GM12878 (cell line): ENCODE measurements at regions not wholly inside any gene's neighbourhood (a gene's known extent, or its start where the extent isn't known, plus 50 kb on each side); places are given as distances from the start of the nearest gene placed in this dataset.

Experiments used
- ATAC-seq: fragments of 200-7000 bp; cut with Tn5 transposase; 3 replicates; pipeline ENCODE4 v1.9.1; 2020; ENCODE audit warnings: mild to moderate bottlenecking, moderate library complexity
- BruUV-seq: library from RNA; stranded (reverse); fragments of 400-500 nt; replicated peaks from 2 replicates; lab custom pipeline; 2021; lab: Mats Ljungman, UMichigan
- CTCF ChIA-PET: fragments of 300-600 bp; sonication (Branson Sonifier 250); formaldehyde crosslinking; extraction: SDS; loops from one replicate; lab custom pipeline; 2021; ENCODE audit warnings: inconsistent platforms; lab: Yijun Ruan, JAX
- POLR2A ChIA-PET: fragments of 350-600 bp; formaldehyde crosslinking; extraction: SDS; loops from one replicate; lab custom pipeline; 2021; ENCODE audit warnings: inconsistent platforms; lab: Charles Lee
- RAD21 ChIA-PET: fragments of 300-600 bp; sonication (Branson Sonifier 250); formaldehyde crosslinking; loops from one replicate; lab custom pipeline; 2023; ENCODE audit warnings: antibody characterized with exemption; ENCODE audit not compliant: unreplicated experiment; lab: Charles Lee
- SMC1A ChIA-PET: fragments of 300-600 bp; sonication (Branson Sonifier 250); formaldehyde crosslinking; loops from one replicate; lab custom pipeline; 2023; ENCODE audit not compliant: unreplicated experiment, uncharacterized antibody; lab: Charles Lee
- DNase-seq: peaks from one replicate; pipeline ENCODE4 v3.0.0-alpha.2; 2011; ENCODE audit warnings: low read depth, low spot score
- FAIRE-seq: peaks from 3 replicates; lab custom pipeline; 2011; peaks lifted over from hg19 to GRCh38; lab: Jason Lieb, UNC
- H2AFZ ChIP-seq: 2 replicates; pipeline ENCODE4 v1.6.0; 2011; ENCODE audit warnings: low read depth, low read length, control low read depth; ENCODE audit not compliant: control insufficient read depth
- H3K27ac ChIP-seq: 2 replicates; pipeline ENCODE4 v1.5.1; 2011; ENCODE audit warnings: control low read depth; ENCODE audit not compliant: control insufficient read depth, insufficient read depth
- H3K27me3 ChIP-seq, 2 experiments: replicated peaks in 1 of 2; 2 replicates each; pipeline versions ENCODE4 v1.6.0 to v1.6.1; 2011; ENCODE audit warnings: low read length in 1 of 2; ENCODE audit not compliant: control insufficient read depth in 2 of 2, insufficient read depth in 2 of 2
- H3K36me3 ChIP-seq, 2 experiments: 2 replicates each; pipeline ENCODE4 v1.5.1; 2011; ENCODE audit warnings: low read length in 1 of 2; ENCODE audit not compliant: control insufficient read depth in 2 of 2, insufficient read depth in 2 of 2
- H3K4me1 ChIP-seq: 2 replicates; pipeline ENCODE4 v1.6.1; 2011; ENCODE audit warnings: mild to moderate bottlenecking, low read length, moderate library complexity, mixed read lengths; ENCODE audit not compliant: control insufficient read depth, insufficient read depth
- H3K4me2 ChIP-seq: 2 replicates; pipeline ENCODE4 v1.6.0; 2011; ENCODE audit warnings: control low read depth; ENCODE audit not compliant: control insufficient read depth, insufficient read depth
- H3K4me3 ChIP-seq: fragments of 200-600 bp; sonication (generic); 2 replicates; pipeline ENCODE4 v1.5.1; 2016
- H3K79me2 ChIP-seq: 2 replicates; pipeline ENCODE4 v1.6.0; 2011; ENCODE audit warnings: low read length; ENCODE audit not compliant: control insufficient read depth, insufficient read depth
- H3K9ac ChIP-seq: 2 replicates; pipeline ENCODE4 v1.8.0; 2011; ENCODE audit warnings: low read length, control low read depth, mixed read lengths; ENCODE audit not compliant: control insufficient read depth, insufficient read depth
- H3K9me3 ChIP-seq: replicated peaks from 3 replicates; pipeline ENCODE4 v1.5.1; 2011; ENCODE audit warnings: mild to moderate bottlenecking, low read length; ENCODE audit not compliant: control insufficient read depth, insufficient read depth
- H4K20me1 ChIP-seq: 2 replicates; pipeline ENCODE4 v1.6.0; 2011; ENCODE audit not compliant: control insufficient read depth, insufficient read depth
- SIX5 ChIP-seq: IDR thresholded peaks from 2 replicates; pipeline ENCODE4 v1.6.1; 2011; ENCODE audit warnings: mild to moderate bottlenecking, low read depth, low read length, moderate library complexity; ENCODE audit not compliant: severe bottlenecking
- TBL1XR1 ChIP-seq: IDR thresholded peaks from 2 replicates; pipeline ENCODE4 v1.6.1; 2012; ENCODE audit warnings: low read depth, low read length, improper control_type of control experiment
- TCF3 ChIP-seq: IDR thresholded peaks from 2 replicates; pipeline ENCODE4 v1.6.1; 2012; ENCODE audit warnings: low read depth, mild to moderate bottlenecking, low read length, borderline replicate concordance; ENCODE audit not compliant: insufficient read depth
- ZNF207 ChIP-seq: fragments of 450-650 bp; IDR thresholded peaks from 2 replicates; pipeline ENCODE4 v1.6.1; 2014; ENCODE audit warnings: antibody characterized with exemption, mild to moderate bottlenecking, borderline replicate concordance
- WGBS: methylation state at CpG from one replicate; pipeline ENCODE4 v1.1.6; 2016; ENCODE audit warnings: low lambda C conversion rate; ENCODE audit not compliant: insufficient replicate concordance, insufficient coverage; ENCODE audit errors: missing lambda C conversion rate; 5-methylcytosine and 5-hydroxymethylcytosine counted together
- in situ Hi-C: fragments of 300-500 bp; cut with MboI; formaldehyde crosslinking; loops from 9 replicates; pipeline ENCODE4 v1.14.3; 2018; ENCODE audit warnings: mixed read lengths
- intact Hi-C: fragments of 100-400 bp; cut with micrococcal nuclease; formaldehyde crosslinking; loops from one replicate; pipeline ENCODE4 v1.14.2; 2022; ENCODE audit not compliant: unreplicated experiment
- TF ChIP-seq, protein P1 (sequence below): IDR thresholded peaks from 2 replicates; pipeline ENCODE4 v1.6.1; 2012; ENCODE audit warnings: low read depth, low read length, improper control_type of control experiment
- TF ChIP-seq, protein P2 (sequence below): fragments of 450-650 bp; formaldehyde crosslinking; IDR thresholded peaks from 2 replicates; pipeline ENCODE4 v1.4.0; 2020; ENCODE audit warnings: mild to moderate bottlenecking, moderate library complexity
- TF ChIP-seq, protein P3 (sequence below): IDR thresholded peaks from 2 replicates; pipeline ENCODE4 v1.6.1; 2011; ENCODE audit warnings: borderline replicate concordance, low read depth, mild to moderate bottlenecking, moderate library complexity, mixed read lengths, low read length; ENCODE audit not compliant: insufficient read depth; ENCODE audit errors: extremely low read length

DNA sequence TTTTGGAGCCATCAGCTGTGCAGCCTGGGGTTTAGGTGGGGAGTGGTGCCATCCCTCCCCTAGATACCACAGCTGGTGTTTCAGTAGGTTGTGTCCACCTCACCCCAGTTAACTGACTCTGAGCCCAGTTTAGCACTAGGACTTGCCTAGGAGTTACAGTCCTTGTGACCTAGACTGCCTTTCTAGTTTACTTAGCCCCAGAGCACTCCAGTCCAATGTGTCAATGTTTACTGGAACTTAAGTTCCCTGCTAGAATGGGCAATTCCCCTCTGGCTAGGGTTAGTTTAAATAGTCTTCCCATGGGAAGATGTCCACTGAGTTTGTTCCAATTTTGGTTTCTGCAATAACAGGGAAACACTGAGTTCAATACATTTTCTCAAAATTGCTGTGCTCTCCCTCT is 909.2 kb downstream of the CCDC85A start (continued):
- TF ChIP-seq, protein P1, sequence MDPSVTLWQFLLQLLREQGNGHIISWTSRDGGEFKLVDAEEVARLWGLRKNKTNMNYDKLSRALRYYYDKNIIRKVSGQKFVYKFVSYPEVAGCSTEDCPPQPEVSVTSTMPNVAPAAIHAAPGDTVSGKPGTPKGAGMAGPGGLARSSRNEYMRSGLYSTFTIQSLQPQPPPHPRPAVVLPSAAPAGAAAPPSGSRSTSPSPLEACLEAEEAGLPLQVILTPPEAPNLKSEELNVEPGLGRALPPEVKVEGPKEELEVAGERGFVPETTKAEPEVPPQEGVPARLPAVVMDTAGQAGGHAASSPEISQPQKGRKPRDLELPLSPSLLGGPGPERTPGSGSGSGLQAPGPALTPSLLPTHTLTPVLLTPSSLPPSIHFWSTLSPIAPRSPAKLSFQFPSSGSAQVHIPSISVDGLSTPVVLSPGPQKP, result no peak
- TF ChIP-seq, protein P2, sequence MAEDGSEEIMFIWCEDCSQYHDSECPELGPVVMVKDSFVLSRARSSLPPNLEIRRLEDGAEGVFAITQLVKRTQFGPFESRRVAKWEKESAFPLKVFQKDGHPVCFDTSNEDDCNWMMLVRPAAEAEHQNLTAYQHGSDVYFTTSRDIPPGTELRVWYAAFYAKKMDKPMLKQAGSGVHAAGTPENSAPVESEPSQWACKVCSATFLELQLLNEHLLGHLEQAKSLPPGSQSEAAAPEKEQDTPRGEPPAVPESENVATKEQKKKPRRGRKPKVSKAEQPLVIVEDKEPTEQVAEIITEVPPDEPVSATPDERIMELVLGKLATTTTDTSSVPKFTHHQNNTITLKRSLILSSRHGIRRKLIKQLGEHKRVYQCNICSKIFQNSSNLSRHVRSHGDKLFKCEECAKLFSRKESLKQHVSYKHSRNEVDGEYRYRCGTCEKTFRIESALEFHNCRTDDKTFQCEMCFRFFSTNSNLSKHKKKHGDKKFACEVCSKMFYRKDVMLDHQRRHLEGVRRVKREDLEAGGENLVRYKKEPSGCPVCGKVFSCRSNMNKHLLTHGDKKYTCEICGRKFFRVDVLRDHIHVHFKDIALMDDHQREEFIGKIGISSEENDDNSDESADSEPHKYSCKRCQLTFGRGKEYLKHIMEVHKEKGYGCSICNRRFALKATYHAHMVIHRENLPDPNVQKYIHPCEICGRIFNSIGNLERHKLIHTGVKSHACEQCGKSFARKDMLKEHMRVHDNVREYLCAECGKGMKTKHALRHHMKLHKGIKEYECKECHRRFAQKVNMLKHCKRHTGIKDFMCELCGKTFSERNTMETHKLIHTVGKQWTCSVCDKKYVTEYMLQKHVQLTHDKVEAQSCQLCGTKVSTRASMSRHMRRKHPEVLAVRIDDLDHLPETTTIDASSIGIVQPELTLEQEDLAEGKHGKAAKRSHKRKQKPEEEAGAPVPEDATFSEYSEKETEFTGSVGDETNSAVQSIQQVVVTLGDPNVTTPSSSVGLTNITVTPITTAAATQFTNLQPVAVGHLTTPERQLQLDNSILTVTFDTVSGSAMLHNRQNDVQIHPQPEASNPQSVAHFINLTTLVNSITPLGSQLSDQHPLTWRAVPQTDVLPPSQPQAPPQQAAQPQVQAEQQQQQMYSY (CRISPR knock-in tag), result no peak
- TF ChIP-seq TBL1XR1 (no peak), ZNF207 (no peak), TCF3 (no peak)

DNA sequence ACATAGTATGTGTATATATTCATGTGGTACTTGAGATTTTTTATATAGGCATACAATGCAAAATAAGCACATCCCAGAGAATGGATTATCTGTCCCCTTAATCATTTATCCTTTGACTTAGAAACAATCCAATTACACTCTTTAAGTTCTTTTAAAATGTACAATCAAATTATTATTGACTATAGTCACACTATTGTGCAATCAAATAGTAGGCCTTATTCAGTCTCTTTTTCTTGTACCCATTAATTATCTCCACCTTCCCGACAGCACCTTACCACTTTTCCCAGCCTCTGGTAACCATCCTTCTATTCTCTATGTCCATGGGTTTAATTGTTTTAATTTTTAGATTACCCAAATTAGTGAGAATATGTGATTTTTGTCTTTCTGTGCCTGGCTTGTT is 914.1 kb downstream of the CCDC85A start:
- POLR2A ChIA-PET, result no interaction called here
- FAIRE-seq (no peak), ATAC-seq (no peak), DNase-seq (no peak)
- CTCF ChIA-PET, result no interaction called here
- H3K79me2 ChIP-seq, result no peaks in the 10 kb centered on the region
- H3K9ac ChIP-seq, result no peak overlapping the region
- SMC1A ChIA-PET, result interaction anchor here (1.1 kb wide), 1 partner anchor 13 kb away, joined by 3 read pairs; no protein-coding TSS in a partner anchor
- WGBS, result 63% methylated on average over 1 of the region's 1 CpG
- H3K36me3 ChIP-seq, result no peaks in the 10 kb centered on the region
- no peaks in the 10 kb centered on the region for H3K9me3 ChIP-seq
- TF ChIP-seq, protein P3, sequence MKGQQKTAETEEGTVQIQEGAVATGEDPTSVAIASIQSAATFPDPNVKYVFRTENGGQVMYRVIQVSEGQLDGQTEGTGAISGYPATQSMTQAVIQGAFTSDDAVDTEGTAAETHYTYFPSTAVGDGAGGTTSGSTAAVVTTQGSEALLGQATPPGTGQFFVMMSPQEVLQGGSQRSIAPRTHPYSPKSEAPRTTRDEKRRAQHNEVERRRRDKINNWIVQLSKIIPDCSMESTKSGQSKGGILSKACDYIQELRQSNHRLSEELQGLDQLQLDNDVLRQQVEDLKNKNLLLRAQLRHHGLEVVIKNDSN, result no peak
- TF ChIP-seq SIX5, result no peak
- TF ChIP-seq, protein P2 (CRISPR knock-in tag), result no peak
- RAD21 ChIA-PET, result no interaction called here
- H3K4me1 ChIP-seq, result no peaks in the 10 kb centered on the region
- H3K27me3 ChIP-seq, result no peaks in the 10 kb centered on the region
- no peaks in the 10 kb centered on the region for H4K20me1 ChIP-seq
- no peak overlapping the region for H3K4me2 ChIP-seq
- intact Hi-C loops, result no loop called here
- no TSS peak for BruUV-seq
- H3K27ac ChIP-seq, result no peak overlapping the region
- H2AFZ ChIP-seq, result no peak overlapping the region
- no peak overlapping the region for H3K4me3 ChIP-seq
- in situ Hi-C loops, result no loop called here
